T-cell (primary cell): ENCODE measurements at regions not wholly inside any gene's neighbourhood (a gene's known extent, or its start where the extent isn't known, plus 50 kb on each side); places are given as distances from the start of the nearest gene placed in this dataset.
A peak's percentile ranks its signal among the peaks of the same experiment; 100 is the strongest.

Experiments
- ATAC-seq, 4 experiments: fragments of 200-7000 bp in 3 of 4; fragments of 150-1000 bp in 1 of 4; cut with Tn5 transposase; replicated peaks in 1 of 4; 1 replicate in 3 of 4; 2 replicates in 1 of 4; pipeline ENCODE4 v1.10.0; 2021; ENCODE audit warnings: moderate library complexity in 3 of 4, mild to moderate bottlenecking in 2 of 4, moderate number of reproducible peaks in 1 of 4
- CTCF ChIA-PET, 2 donors: fragments of 300-600 bp; sonication (Branson Sonifier 250); formaldehyde crosslinking; loops; one replicate each; lab custom pipeline; 2022; ENCODE audit warnings: antibody characterized with exemption in 2 of 2; lab: Charles Lee
- POLR2A ChIA-PET, 2 donors: fragments of 300-600 bp; sonication (Branson Sonifier 250); formaldehyde crosslinking; loops; one replicate each; lab custom pipeline; 2022; ENCODE audit warnings: antibody characterized with exemption in 2 of 2; lab: Charles Lee
- DNase-seq, 35 experiments: peaks; one replicate each; pipeline versions ENCODE4 v3.0.0 to v3.0.0-alpha.2; 2013 to 2023
- H3K27ac ChIP-seq: one replicate; pipeline ENCODE4 v1.5.1; 2013; ENCODE audit warnings: low read length
- H3K27me3 ChIP-seq, 2 experiments: replicated peaks in 1 of 2; 1 replicate in 1 of 2; 2 replicates in 1 of 2; pipeline versions ENCODE4 v1.6.1 to v1.7.0; 2013; ENCODE audit warnings: low read length in 1 of 2, mixed read lengths in 1 of 2; ENCODE audit not compliant: control insufficient read depth in 2 of 2, insufficient read depth in 2 of 2; ENCODE audit errors: extremely low read depth in 1 of 2
- H3K36me3 ChIP-seq, 2 donors: 1 replicate in 1 of 2; 2 replicates in 1 of 2; pipeline versions ENCODE4 v1.6.1 to v1.7.0; 2013; ENCODE audit warnings: low read length in 1 of 2; ENCODE audit not compliant: control insufficient read depth in 2 of 2, insufficient read depth in 1 of 2; ENCODE audit errors: extremely low read depth in 1 of 2
- H3K4me1 ChIP-seq, 2 experiments: 1 replicate in 1 of 2; 2 replicates in 1 of 2; pipeline versions ENCODE4 v1.6.1 to v1.7.0; 2013; ENCODE audit warnings: low read length in 2 of 2, mixed read lengths in 1 of 2; ENCODE audit not compliant: insufficient read depth in 2 of 2, control insufficient read depth in 1 of 2; ENCODE audit errors: extremely low read depth in 1 of 2
- H3K4me3 ChIP-seq, 2 donors: 1 replicate in 1 of 2; 2 replicates in 1 of 2; pipeline versions ENCODE4 v1.5.1 to v1.7.0; 2013; ENCODE audit warnings: mild to moderate bottlenecking in 2 of 2, low read length in 1 of 2, moderate library complexity in 1 of 2; ENCODE audit not compliant: control insufficient read depth in 1 of 2; ENCODE audit errors: extremely low read depth in 1 of 2
- H3K9me3 ChIP-seq: 2 replicates; pipeline ENCODE4 v1.7.0; 2013
- H3K27ac Mint-ChIP-seq, 2 donors: one replicate each; pipeline ENCODE4 v1.8.0; 2020 to 2021; ENCODE audit warnings: mild to moderate bottlenecking in 2 of 2, mixed read lengths in 2 of 2
- H3K27me3 Mint-ChIP-seq, 2 donors: one replicate each; pipeline ENCODE4 v1.8.0; 2021 to 2022; ENCODE audit warnings: mixed read lengths in 2 of 2
- H3K36me3 Mint-ChIP-seq: one replicate; pipeline ENCODE4 v1.8.0; 2021; ENCODE audit warnings: mixed read lengths
- H3K4me1 Mint-ChIP-seq, 3 donors: one replicate each; pipeline ENCODE4 v1.8.0; 2020 to 2022; ENCODE audit warnings: mixed read lengths in 3 of 3, mild to moderate bottlenecking in 1 of 3
- H3K4me3 Mint-ChIP-seq, 3 donors: one replicate each; pipeline ENCODE4 v1.8.0; 2020 to 2022; ENCODE audit warnings: mild to moderate bottlenecking in 3 of 3, mixed read lengths in 3 of 3, moderate library complexity in 3 of 3
- H3K9me3 Mint-ChIP-seq, 3 donors: one replicate each; pipeline ENCODE4 v1.8.0; 2020 to 2022; ENCODE audit warnings: mixed read lengths in 3 of 3
- WGBS: methylation state at CpG from one replicate; pipeline ENCODE4 v1.1.5; 2013; ENCODE audit warnings: missing lambda C conversion rate; ENCODE audit not compliant: insufficient coverage; 5-methylcytosine and 5-hydroxymethylcytosine counted together

GRCh38 chr2:118312969-118313756, 224.9 kb downstream of the INSIG2 start:
- no peak for ATAC-seq
- H3K27me3 ChIP-seq, result no peaks in the 10 kb centered on the region
- CTCF ChIA-PET, result no interaction called here
- Mint-ChIP-seq H3K9me3 (peaks cover 0 to 4% (median 0%) of the 10 kb centered on the region in 3 donors), H3K27me3 (no peaks in the 10 kb centered on the region), H3K27ac (no peak overlapping the region), H3K4me3 (no peak overlapping the region), H3K4me1 (peaks cover 0 to 10% (median 9%) of the 10 kb centered on the region in 3 donors), H3K36me3 (no peaks in the 10 kb centered on the region)
- H3K27ac ChIP-seq, result no peak overlapping the region
- POLR2A ChIA-PET, result no interaction called here
- peaks cover 0 to 17% of the 10 kb centered on the region in 2 experiments for H3K4me1 ChIP-seq
- WGBS, result 50% methylated on average over 2 of the region's 4 CpGs
- no peaks in the 10 kb centered on the region for H3K9me3 ChIP-seq
- DNase-seq, result peak in 1 of 35 experiments; percentile 10
- no peaks in the 10 kb centered on the region for H3K36me3 ChIP-seq
- no peak overlapping the region for H3K4me3 ChIP-seq

GRCh38 chr2:118310681-118311429, 222.6 kb downstream of the INSIG2 start:
- peak overlapping the region; percentile 95 for H3K27ac ChIP-seq
- CTCF ChIA-PET, result no interaction called here

GRCh38 chr2:118309946-118310680, 221.8 kb downstream of the INSIG2 start:
- H3K4me1 Mint-ChIP-seq, result peaks cover 0 to 10% (median 9%) of the 10 kb centered on the region in 3 donors
- ATAC-seq (peak; percentile 75 to 85 (median 82)), DNase-seq (peak; percentile 42 to 78 (median 63))
- H3K4me3 Mint-ChIP-seq, result peak overlapping the region; percentile 76 to 86 (median 83)
- Histone ChIP-seq H3K27ac (peak overlapping the region; percentile 95), H3K4me1 (peaks cover 0 to 17% of the 10 kb centered on the region in 2 experiments), H3K27me3 (no peaks in the 10 kb centered on the region), H3K4me3 (peak overlapping the region; percentile 64 to 79), H3K36me3 (no peaks in the 10 kb centered on the region), H3K9me3 (no peaks in the 10 kb centered on the region)
- ChIA-PET POLR2A (interaction anchor here in 1 of 2 donors (0.6 kb wide), 1 partner anchor 110 kb away, joined by 5 read pairs; no protein-coding TSS in a partner anchor), CTCF (no interaction called here)
- 2% methylated on average over 31 of the region's 56 CpGs for WGBS
- H3K27me3 Mint-ChIP-seq, result no peaks in the 10 kb centered on the region
- H3K27ac Mint-ChIP-seq, result peak overlapping the region; percentile 93 to 96
- no peaks in the 10 kb centered on the region for H3K36me3 Mint-ChIP-seq
- H3K9me3 Mint-ChIP-seq, result peaks cover 0 to 4% (median 0%) of the 10 kb centered on the region in 3 donors

More at GRCh38 chr2:118310681-118311429, 222.6 kb downstream of the INSIG2 start:
- Mint-ChIP-seq H3K9me3 (peaks cover 0 to 4% (median 0%) of the 10 kb centered on the region in 3 donors), H3K4me1 (peaks cover 0 to 10% (median 9%) of the 10 kb centered on the region in 3 donors), H3K27ac (peak overlapping the region; percentile 93 to 96), H3K27me3 (no peaks in the 10 kb centered on the region), H3K36me3 (no peaks in the 10 kb centered on the region), H3K4me3 (peak overlapping the region; percentile 76 to 86 (median 83))
- 34% methylated on average over 13 of the region's 20 CpGs for WGBS
- Histone ChIP-seq H3K4me3 (peak overlapping the region; percentile 64 to 79), H3K27me3 (no peaks in the 10 kb centered on the region), H3K4me1 (peaks cover 0 to 17% of the 10 kb centered on the region in 2 experiments), H3K9me3 (no peaks in the 10 kb centered on the region), H3K36me3 (no peaks in the 10 kb centered on the region)
- ATAC-seq, result peak in 2 of 4 experiments; percentile 7 to 20
- POLR2A ChIA-PET, result interaction anchor here in 1 of 2 donors (0.6 kb wide), 1 partner anchor 111 kb away, joined by 5 read pairs; no protein-coding TSS in a partner anchor
- peak in 1 of 35 experiments; percentile 3 for DNase-seq

- peak overlapping the region; percentile 64 to 79 for H3K4me3 ChIP-seq
- H3K9me3 ChIP-seq, result no peaks in the 10 kb centered on the region
- ATAC-seq (no peak), DNase-seq (no peak)
- H3K4me1 ChIP-seq, result peaks cover 0 to 17% of the 10 kb centered on the region in 2 experiments
- POLR2A ChIA-PET, result no interaction called here
- H3K36me3 ChIP-seq, result no peaks in the 10 kb centered on the region
- no peaks in the 10 kb centered on the region for H3K36me3 Mint-ChIP-seq
- peaks cover 0 to under 1% (median 0%) of the 10 kb centered on the region in 3 donors for H3K9me3 Mint-ChIP-seq
- H3K4me1 Mint-ChIP-seq, result peaks cover 0 to 10% (median 9%) of the 10 kb centered on the region in 3 donors
- peak overlapping the region; percentile 76 to 86 (median 83) for H3K4me3 Mint-ChIP-seq
- H3K27me3 Mint-ChIP-seq, result no peaks in the 10 kb centered on the region
- H3K27me3 ChIP-seq, result no peaks in the 10 kb centered on the region
- WGBS, result 83% methylated on average over 2 of the region's 16 CpGs
- peak overlapping the region; percentile 93 to 96 for H3K27ac Mint-ChIP-seq
- H3K27ac ChIP-seq, result peak overlapping the region; percentile 95
- CTCF ChIA-PET, result interaction anchor here (0.6 to 0.7 kb wide), 3 partner anchors 87 to 1552 kb away, joined by 3 read pairs; no protein-coding TSS in a partner anchor
Observed at GRCh38 chr2:118309257-118309945, 221.1 kb downstream of the INSIG2 start.

- no peak for DNase-seq
- Mint-ChIP-seq H3K27me3 (no peaks in the 10 kb centered on the region), H3K4me1 (peaks cover 0 to 10% (median 9%) of the 10 kb centered on the region in 3 donors), H3K36me3 (no peaks in the 10 kb centered on the region), H3K27ac (no peak overlapping the region), H3K4me3 (no peak overlapping the region), H3K9me3 (no peaks in the 10 kb centered on the region)
- Histone ChIP-seq H3K27me3 (no peaks in the 10 kb centered on the region), H3K27ac (no peak overlapping the region), H3K36me3 (no peaks in the 10 kb centered on the region), H3K4me3 (no peak overlapping the region), H3K4me1 (peaks cover 0 to 17% of the 10 kb centered on the region in 2 experiments), H3K9me3 (no peaks in the 10 kb centered on the region)
- POLR2A ChIA-PET, result interaction anchor here in 1 of 2 donors (0.7 kb wide), 1 partner anchor 100 kb away, joined by 3 read pairs; no protein-coding TSS in a partner anchor
- WGBS, result 43% methylated on average over 1 of the region's 2 CpGs
- ATAC-seq, result no peak
- CTCF ChIA-PET, result no interaction called here
Observed at GRCh38 chr2:118307864-118308263, 219.6 kb downstream of the INSIG2 start.
